Psoas muscle (tissue), 7 donors: ENCODE measurements at regions not wholly inside any gene's neighbourhood (a gene's known extent, or its start where the extent isn't known, plus 50 kb on each side); places are given as distances from the start of the nearest gene placed in this dataset.

ENCODE experiments used
- ATAC-seq, 4 donors: fragments of 200-7000 bp; cut with Tn5 transposase; one replicate each; pipeline ENCODE4 v1.9.1; 2020; ENCODE audit warnings: moderate library complexity in 3 of 4, mild to moderate bottlenecking in 2 of 4
- DNase-seq, 2 donors: peaks; one replicate each; pipeline ENCODE4 v3.0.0-alpha.2; 2020
- H3K27ac ChIP-seq: fragments of 200-600 bp; one replicate; pipeline ENCODE4 v1.8.0; 2022
- H3K27me3 ChIP-seq, 3 donors: fragments of 200-600 bp in 1 of 3; one replicate each; pipeline versions ENCODE4 v1.6.1 to v1.8.0; 2013 to 2022; ENCODE audit warnings: low read length in 2 of 3, mild to moderate bottlenecking in 2 of 3, moderate library complexity in 1 of 3; ENCODE audit not compliant: insufficient read depth in 3 of 3
- H3K36me3 ChIP-seq, 2 donors: fragments of 200-600 bp in 1 of 2; one replicate each; pipeline versions ENCODE4 v1.6.1 to v1.8.0; 2013 to 2022; ENCODE audit warnings: low read depth in 1 of 2, mild to moderate bottlenecking in 1 of 2, moderate library complexity in 1 of 2; ENCODE audit not compliant: insufficient read depth in 1 of 2
- H3K4me1 ChIP-seq: fragments of 200-600 bp; one replicate; pipeline ENCODE4 v1.8.0; 2022
- H3K4me3 ChIP-seq: fragments of 200-600 bp; one replicate; pipeline ENCODE4 v1.8.0; 2022; ENCODE audit warnings: mild to moderate bottlenecking
- H3K9me3 ChIP-seq: fragments of 200-600 bp; one replicate; pipeline ENCODE4 v1.8.0; 2022
- CTCF ChIP-seq: fragments of 200-600 bp; IDR thresholded peaks from one replicate; pipeline ENCODE4 v1.8.0; 2022; ENCODE audit warnings: antibody characterized with exemption
- WGBS, 3 donors: extraction: QIAGEN DNeasy Blood & Tissue Kit; methylation state at CpG; one replicate each; pipeline versions ENCODE4 v1.1.6 to v1.1.7; 2013; 5-methylcytosine and 5-hydroxymethylcytosine counted together
- intact Hi-C, 2 donors: fragments of 100-400 bp; cut with DNase I; formaldehyde crosslinking; loops; one replicate each; pipeline versions ENCODE4 v1.11.0 to v1.14.2; 2022
- donor health status: healthy with polysubstance abuse.
- donor health status: DM: no; HTN: no; CAD: no; lungs with moderate emphysema.
- donor health status: Bipolar disorder and iron deficiency.
- donor health status: healthy.
- donor health status: DM: yes; HTN: yes; CAD: no.
- donor health status: DM: no; HTN: no; CAD: no.
- donor health status: DM: yes; HTN: yes; CAD: no.

GRCh38 chr3:22231061-22231460 lies 480.1 kb upstream of the ZNF385D start:
- WGBS, 3 donors, result 71 to 75% (median 73%) methylated on average over 1 of the region's 1 CpG
- Histone ChIP-seq H3K27me3 (no peaks in the 10 kb centered on the region), H3K9me3 (no peaks in the 10 kb centered on the region), H3K36me3 (no peaks in the 10 kb centered on the region), H3K4me3 (no peak overlapping the region), H3K4me1 (no peaks in the 10 kb centered on the region), H3K27ac (no peak overlapping the region)
- no peak for TF ChIP-seq CTCF
- no peak for DNase-seq
- no peak for ATAC-seq
- intact Hi-C loops, result no loop called here

- intact Hi-C loops, result no loop called here
- Histone ChIP-seq H3K9me3 (no peaks in the 10 kb centered on the region), H3K4me1 (no peaks in the 10 kb centered on the region), H3K27me3 (no peaks in the 10 kb centered on the region), H3K36me3 (no peaks in the 10 kb centered on the region), H3K4me3 (no peak overlapping the region), H3K27ac (no peak overlapping the region)
- no peak for TF ChIP-seq CTCF
- no peak for ATAC-seq
- WGBS, 3 donors, result 66 to 74% (median 72%) methylated on average over 3 of the region's 3 CpGs
- no peak for DNase-seq
These were observed 485.7 kb upstream of the ZNF385D start for GRCh38 chr3:22236490-22237270.

- no peak for DNase-seq
- Histone ChIP-seq H3K4me3 (no peak overlapping the region), H3K27me3 (no peaks in the 10 kb centered on the region), H3K36me3 (no peaks in the 10 kb centered on the region), H3K27ac (no peak overlapping the region), H3K9me3 (no peaks in the 10 kb centered on the region), H3K4me1 (no peaks in the 10 kb centered on the region)
- intact Hi-C loops, result no loop called here
- ATAC-seq, result no peak
- WGBS, 3 donors, result 46 to 70% (median 62%) methylated on average over 4 of the region's 4 CpGs
- no peak for TF ChIP-seq CTCF
These were observed 488.0 kb upstream of the ZNF385D start for GRCh38 chr3:22239011-22239410.

- WGBS, 3 donors, result 65 to 78% (median 74%) methylated on average over 2 of the region's 2 CpGs
- H3K27me3 ChIP-seq, result no peaks in the 10 kb centered on the region
These were observed 490.1 kb upstream of the ZNF385D start for GRCh38 chr3:22241110-22241509.

More at GRCh38 chr3:22241110-22241509, 490.1 kb upstream of the ZNF385D start:
- Histone ChIP-seq H3K4me1 (no peaks in the 10 kb centered on the region), H3K9me3 (no peaks in the 10 kb centered on the region), H3K4me3 (no peak overlapping the region), H3K27ac (no peak overlapping the region), H3K36me3 (no peaks in the 10 kb centered on the region)
- ATAC-seq (no peak), DNase-seq (no peak)
- intact Hi-C loops, result no loop called here
- TF ChIP-seq CTCF, result no peak
